GM18517 (cell line): ENCODE measurements at regions not wholly inside any gene's neighbourhood (a gene's known extent, or its start where the extent isn't known, plus 50 kb on each side); places are given as distances from the start of the nearest gene placed in this dataset.

Experiments
- ATAC-seq: cut with Tn5 transposase; IDR thresholded peaks from one replicate; pipeline ENCODE4 v1.9.1; 2021; ENCODE audit warnings: mild to moderate bottlenecking, moderate library complexity; ENCODE audit not compliant: unreplicated experiment

- ATAC-seq = no peak
Measured at GRCh38 chrX:118167361-118167760, 50.8 kb upstream of the KLHL13 start.

- no peak for ATAC-seq
Measured at GRCh38 chrX:118171356-118171755, 54.7 kb upstream of the KLHL13 start.

- no peak for ATAC-seq
Measured at GRCh38 chrX:118174516-118175098, 58.0 kb upstream of the KLHL13 start.

GRCh38 chrX:118177708-118178107 lies 61.1 kb upstream of the KLHL13 start:
- no peak for ATAC-seq

GRCh38 chrX:118178450-118178849 lies 61.8 kb upstream of the KLHL13 start:
- ATAC-seq = no peak

GRCh38 chrX:118179161-118179560 lies 62.6 kb upstream of the KLHL13 start:
- ATAC-seq = no peak

GRCh38 chrX:118179718-118180117 lies 63.1 kb upstream of the KLHL13 start:
- ATAC-seq = no peak

GRCh38 chrX:118181030-118181429 lies 64.4 kb upstream of the KLHL13 start:
- no peak for ATAC-seq

GRCh38 chrX:118182025-118182424 lies 65.4 kb upstream of the KLHL13 start:
- ATAC-seq = no peak

GRCh38 chrX:118182681-118183080 lies 66.1 kb upstream of the KLHL13 start:
- no peak for ATAC-seq

GRCh38 chrX:118183606-118184005 lies 67.0 kb upstream of the KLHL13 start:
- no peak for ATAC-seq

- no peak for ATAC-seq
Measured at GRCh38 chrX:118187100-118187499, 70.5 kb upstream of the KLHL13 start.

- ATAC-seq = no peak
Measured at GRCh38 chrX:118189000-118189399, 72.4 kb upstream of the KLHL13 start.

GRCh38 chrX:118189628-118190027 lies 73.0 kb upstream of the KLHL13 start:
- ATAC-seq = no peak

GRCh38 chrX:118197730-118198129 lies 81.1 kb upstream of the KLHL13 start:
- no peak for ATAC-seq

GRCh38 chrX:118198577-118198976 lies 82.0 kb upstream of the KLHL13 start:
- no peak for ATAC-seq

- ATAC-seq = no peak
Measured at GRCh38 chrX:118199997-118200396, 83.4 kb upstream of the KLHL13 start.

GRCh38 chrX:118205421-118206395 lies 89.1 kb upstream of the KLHL13 start:
- ATAC-seq = no peak

- no peak for ATAC-seq
Measured at GRCh38 chrX:118207831-118208453, 91.3 kb upstream of the KLHL13 start.

- no peak for ATAC-seq
Measured at GRCh38 chrX:118208481-118208880, 91.9 kb upstream of the KLHL13 start.

GRCh38 chrX:118211891-118212816 lies 95.5 kb upstream of the KLHL13 start:
- peak; percentile 55 for ATAC-seq
